ENCODE measurements at regions not wholly inside any gene's neighbourhood (a gene's known extent, or its start where the extent isn't known, plus 50 kb on each side); places are given as distances from the start of the nearest gene placed in this dataset.
"Not testable (repeated sequence)": the region's sequence is repeated elsewhere in the genome, so short reads cannot be mapped to it uniquely, and the experiment has no call there.

DNA sequence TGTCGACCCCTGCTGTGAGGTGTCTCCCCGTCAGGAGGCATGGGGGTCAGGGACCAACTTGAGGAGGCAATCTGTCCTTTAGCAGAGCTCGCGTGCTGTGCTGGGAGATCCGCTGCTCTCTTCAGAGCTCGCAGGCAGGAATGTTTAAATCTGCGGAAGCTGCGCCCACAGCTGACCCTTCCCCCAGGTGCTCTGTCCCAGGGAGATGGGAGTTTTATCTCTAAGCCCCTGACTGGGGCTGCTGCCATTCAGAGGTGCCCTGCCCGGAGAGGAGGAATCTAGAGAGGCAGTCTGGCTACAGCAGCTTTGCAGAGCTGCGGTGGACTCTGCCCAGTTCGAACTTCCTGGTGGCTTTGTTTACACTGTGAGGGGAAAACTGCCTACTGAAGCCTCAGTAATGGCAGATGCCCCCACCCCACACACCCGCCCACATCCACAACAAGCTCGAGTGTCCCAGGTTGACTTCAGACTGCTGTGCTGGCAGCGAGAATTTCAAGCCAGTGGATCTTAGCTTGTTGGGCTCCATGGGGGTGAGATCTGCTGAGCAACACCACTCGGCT is 133.1 kb downstream of the CENPC start:
- H3K36me3 Mint-ChIP-seq; H3K27me3 Mint-ChIP-seq; H3K27ac ChIP-seq (ENCODE audit: low read depth, low read length); H3K27ac Mint-ChIP-seq; H3K9me3 ChIP-seq (ENCODE audit: low read length); CTCF ChIA-PET; H3K36me3 ChIP-seq (ENCODE audit: insufficient read depth, low read length); H3K4me1 Mint-ChIP-seq; POLR2A ChIA-PET; H3K4me1 ChIP-seq (ENCODE audit: insufficient read depth, low read length); DNase-seq; H3K4me3 ChIP-seq (ENCODE audit: low read length); H3K27me3 ChIP-seq (ENCODE audit: insufficient read depth, low read length, poor library complexity, severe bottlenecking); H3K4me3 Mint-ChIP-seq: not testable (repeated sequence)
- peaks cover 8 to 25% (median 15%) of the 10 kb centered on the region in 5 donors for H3K9me3 Mint-ChIP-seq

DNA sequence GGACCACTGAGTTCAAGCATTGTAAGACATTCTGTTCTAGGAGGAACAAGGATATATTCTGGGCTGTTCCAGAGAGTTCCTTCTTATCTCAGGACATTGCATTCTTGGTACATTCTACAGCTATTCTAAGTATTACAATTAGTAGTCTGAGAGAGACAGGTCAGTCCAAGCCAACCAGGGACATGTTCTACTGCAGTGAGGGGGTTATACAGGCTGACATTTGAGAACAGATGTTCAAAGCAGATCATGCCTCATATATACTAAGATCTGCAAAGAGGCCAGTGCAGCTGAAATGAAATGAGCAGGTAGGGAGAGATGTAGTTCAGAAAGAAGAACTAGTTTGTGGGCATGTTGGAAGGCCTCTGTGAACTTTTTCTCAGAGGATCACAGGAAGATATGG is 142.0 kb downstream of the CENPC start:
- DNase-seq: no peak
- Mint-ChIP-seq H3K4me1 (no peaks in the 10 kb centered on the region), H3K27me3 (no peaks in the 10 kb centered on the region), H3K9me3 (peaks cover 0 to 10% (median 3%) of the 10 kb centered on the region in 5 donors), H3K27ac (no peak overlapping the region), H3K36me3 (no peaks in the 10 kb centered on the region), H3K4me3 (no peak overlapping the region)
- Histone ChIP-seq H3K9me3 (ENCODE audit: low read length) (no peaks in the 10 kb centered on the region), H3K27me3 (ENCODE audit: insufficient read depth, low read length, poor library complexity, severe bottlenecking) (no peaks in the 10 kb centered on the region), H3K4me3 (ENCODE audit: low read length) (no peak overlapping the region), H3K36me3 (ENCODE audit: insufficient read depth, low read length) (no peaks in the 10 kb centered on the region), H3K27ac (ENCODE audit: low read depth, low read length) (no peak overlapping the region), H3K4me1 (ENCODE audit: insufficient read depth, low read length) (no peaks in the 10 kb centered on the region)
- POLR2A ChIA-PET: no interaction called here
- CTCF ChIA-PET: no interaction called here

DNA sequence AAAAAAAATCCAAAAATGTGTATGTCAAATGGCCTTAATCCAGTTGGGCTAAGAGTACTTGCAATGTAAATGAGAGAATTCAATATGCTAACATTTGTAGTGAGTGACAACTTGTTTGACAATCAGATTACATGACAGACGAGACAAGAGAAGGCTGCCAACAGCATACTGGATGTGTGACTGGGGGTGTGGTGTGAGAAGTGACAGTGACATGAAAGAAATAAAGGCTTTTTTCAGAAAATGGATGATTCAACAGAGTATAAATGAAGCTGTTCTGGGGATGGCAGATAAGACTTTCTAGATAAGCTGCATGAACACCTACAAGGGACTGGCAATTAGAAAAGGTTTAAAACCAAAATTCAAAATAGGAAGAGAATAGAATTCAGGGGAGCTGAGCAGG is 143.4 kb downstream of the CENPC start:
- no peak overlapping the region for H3K27ac Mint-ChIP-seq
- H3K4me3 Mint-ChIP-seq: no peak overlapping the region
- Histone ChIP-seq H3K27me3 (ENCODE audit: insufficient read depth, low read length, poor library complexity, severe bottlenecking) (no peaks in the 10 kb centered on the region), H3K4me1 (ENCODE audit: insufficient read depth, low read length) (no peaks in the 10 kb centered on the region), H3K27ac (ENCODE audit: low read depth, low read length) (no peak overlapping the region), H3K36me3 (ENCODE audit: insufficient read depth, low read length) (no peaks in the 10 kb centered on the region), H3K9me3 (ENCODE audit: low read length) (no peaks in the 10 kb centered on the region), H3K4me3 (ENCODE audit: low read length) (no peak overlapping the region)
- CTCF ChIA-PET: no interaction called here
- POLR2A ChIA-PET: no interaction called here
- H3K9me3 Mint-ChIP-seq: peaks cover 0 to 5% (median under 1%) of the 10 kb centered on the region in 5 donors
- no peaks in the 10 kb centered on the region for H3K36me3 Mint-ChIP-seq
- no peak for DNase-seq
- H3K27me3 Mint-ChIP-seq: no peaks in the 10 kb centered on the region
- no peaks in the 10 kb centered on the region for H3K4me1 Mint-ChIP-seq

DNA sequence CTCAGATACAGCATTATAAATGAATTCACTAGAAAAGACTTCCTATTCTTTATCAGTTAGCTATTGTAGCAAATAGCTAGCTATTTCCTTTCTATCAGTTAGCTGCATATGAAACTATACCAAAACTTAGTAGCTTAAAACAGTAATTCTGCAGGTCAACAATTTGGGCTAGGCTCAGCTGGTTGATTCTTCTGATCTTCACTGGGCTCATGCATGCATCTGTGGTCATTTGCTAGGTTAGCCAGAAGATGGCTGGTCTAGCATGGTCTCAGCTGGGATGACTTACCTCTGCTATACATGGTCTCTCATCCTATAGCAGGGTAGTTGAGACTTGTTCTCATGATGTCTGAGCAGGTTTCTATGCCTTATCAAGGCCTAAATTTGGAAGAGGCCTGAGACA is 147.4 kb downstream of the CENPC start:
- Histone ChIP-seq H3K4me3 (ENCODE audit: low read length) (no peak overlapping the region), H3K4me1 (ENCODE audit: insufficient read depth, low read length) (no peaks in the 10 kb centered on the region), H3K27me3 (ENCODE audit: insufficient read depth, low read length, poor library complexity, severe bottlenecking) (no peaks in the 10 kb centered on the region), H3K36me3 (ENCODE audit: insufficient read depth, low read length) (no peaks in the 10 kb centered on the region), H3K27ac (ENCODE audit: low read depth, low read length) (no peak overlapping the region), H3K9me3 (ENCODE audit: low read length) (no peaks in the 10 kb centered on the region)
- no peak for DNase-seq
- H3K4me3 Mint-ChIP-seq: no peak overlapping the region
- H3K27ac Mint-ChIP-seq: no peak overlapping the region
- ChIA-PET CTCF (no interaction called here), POLR2A (no interaction called here)
- no peaks in the 10 kb centered on the region for H3K36me3 Mint-ChIP-seq
- H3K27me3 Mint-ChIP-seq: no peaks in the 10 kb centered on the region
- H3K9me3 Mint-ChIP-seq: no peaks in the 10 kb centered on the region
- no peaks in the 10 kb centered on the region for H3K4me1 Mint-ChIP-seq

DNA sequence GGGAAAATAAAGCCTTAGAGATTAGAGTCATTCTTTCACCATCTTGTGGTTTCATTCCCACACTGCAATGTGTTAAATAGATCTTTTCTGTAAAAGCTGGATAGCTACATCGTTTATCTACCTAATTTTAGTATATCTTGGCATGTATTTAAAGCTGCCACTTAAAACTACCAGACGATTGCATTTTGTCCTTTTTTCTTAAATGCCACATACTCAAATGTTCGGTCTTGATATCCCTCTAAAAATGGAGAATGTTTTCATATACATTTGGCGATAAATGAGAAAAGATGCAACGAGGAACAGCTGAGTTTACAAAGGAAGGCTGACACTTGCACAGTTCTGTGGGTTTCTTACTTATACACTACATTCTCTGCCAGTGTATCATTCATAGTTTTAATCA is 148.3 kb downstream of the CENPC start:
- CTCF ChIA-PET: no interaction called here
- H3K36me3 Mint-ChIP-seq: no peaks in the 10 kb centered on the region

DNA sequence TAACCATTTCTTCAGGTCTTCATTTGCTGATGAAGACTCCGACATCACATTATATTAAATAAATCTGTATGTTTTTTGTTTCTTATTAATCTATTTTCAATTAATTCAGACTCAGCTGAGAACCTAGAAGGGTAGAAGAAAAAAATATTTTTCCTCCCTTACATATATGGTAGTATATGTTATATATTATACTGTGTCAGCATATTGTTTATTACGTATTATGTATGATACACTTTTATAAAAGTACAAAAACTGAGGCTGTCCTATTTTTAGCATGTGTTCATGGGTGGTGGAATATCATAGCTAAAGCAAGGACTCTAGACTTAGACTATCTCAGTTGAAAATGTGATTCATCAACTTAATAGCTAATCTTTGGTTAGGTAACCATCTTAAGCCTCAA is 149.3 kb downstream of the CENPC start:
- H3K27ac Mint-ChIP-seq: no peak overlapping the region
- H3K4me1 Mint-ChIP-seq: no peaks in the 10 kb centered on the region
- no peaks in the 10 kb centered on the region for H3K9me3 ChIP-seq (ENCODE audit: low read length)
- no peaks in the 10 kb centered on the region for H3K36me3 Mint-ChIP-seq
- ChIA-PET CTCF (interaction anchor here (0.8 kb wide), 1 partner anchor 25 kb away, joined by 3 read pairs; no protein-coding TSS in a partner anchor), POLR2A (no interaction called here)
- no peak overlapping the region for H3K4me3 ChIP-seq (ENCODE audit: low read length)
- H3K4me3 Mint-ChIP-seq: no peak overlapping the region
- no peaks in the 10 kb centered on the region for H3K27me3 ChIP-seq (ENCODE audit: insufficient read depth, low read length, poor library complexity, severe bottlenecking)
- DNase-seq: no peak
- peaks cover 0 to 8% of the 10 kb centered on the region in 2 donors for H3K27me3 Mint-ChIP-seq
- no peaks in the 10 kb centered on the region for H3K4me1 ChIP-seq (ENCODE audit: insufficient read depth, low read length)
- no peaks in the 10 kb centered on the region for H3K9me3 Mint-ChIP-seq
- no peaks in the 10 kb centered on the region for H3K36me3 ChIP-seq (ENCODE audit: insufficient read depth, low read length)
- no peak overlapping the region for H3K27ac ChIP-seq (ENCODE audit: low read depth, low read length)

More for the DNA sequence above, 148.3 kb downstream of the CENPC start:
- Mint-ChIP-seq H3K27ac (no peak overlapping the region), H3K9me3 (no peaks in the 10 kb centered on the region), H3K4me3 (no peak overlapping the region), H3K27me3 (peaks cover 0 to 5% of the 10 kb centered on the region in 2 donors), H3K4me1 (no peaks in the 10 kb centered on the region)
- Histone ChIP-seq H3K36me3 (ENCODE audit: insufficient read depth, low read length) (no peaks in the 10 kb centered on the region), H3K27ac (ENCODE audit: low read depth, low read length) (no peak overlapping the region), H3K27me3 (ENCODE audit: insufficient read depth, low read length, poor library complexity, severe bottlenecking) (no peaks in the 10 kb centered on the region), H3K4me1 (ENCODE audit: insufficient read depth, low read length) (no peaks in the 10 kb centered on the region), H3K4me3 (ENCODE audit: low read length) (no peak overlapping the region), H3K9me3 (ENCODE audit: low read length) (no peaks in the 10 kb centered on the region)
- POLR2A ChIA-PET: no interaction called here
- DNase-seq: no peak

DNA sequence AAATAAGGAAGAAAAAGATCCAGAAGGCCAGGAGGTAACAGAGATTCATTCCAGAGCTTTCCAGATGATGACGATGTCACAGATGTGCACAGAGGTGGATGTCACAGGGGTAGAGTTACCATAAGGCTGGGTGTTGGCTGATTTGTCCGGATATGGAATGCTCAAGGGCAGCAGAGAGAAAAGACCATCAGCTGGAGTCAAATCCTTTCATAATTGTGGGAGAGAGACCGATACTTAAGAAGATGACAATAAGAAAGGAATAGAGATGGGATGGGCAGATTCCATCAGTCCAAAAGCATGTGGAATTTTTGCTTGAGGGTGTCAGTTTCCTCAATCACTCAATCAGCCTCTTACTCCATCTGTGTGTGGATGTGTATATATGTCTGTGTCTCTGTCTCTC is 150.4 kb downstream of the CENPC start:
- no peaks in the 10 kb centered on the region for H3K4me1 ChIP-seq (ENCODE audit: insufficient read depth, low read length)
- H3K36me3 ChIP-seq (ENCODE audit: insufficient read depth, low read length): no peaks in the 10 kb centered on the region
- no peaks in the 10 kb centered on the region for H3K9me3 Mint-ChIP-seq
- H3K4me3 ChIP-seq (ENCODE audit: low read length): no peak overlapping the region
- no peaks in the 10 kb centered on the region for H3K36me3 Mint-ChIP-seq
- no peak overlapping the region for H3K27ac ChIP-seq (ENCODE audit: low read depth, low read length)
- H3K27me3 Mint-ChIP-seq: peaks cover 0 to 8% of the 10 kb centered on the region in 2 donors
- ChIA-PET CTCF (no interaction called here), POLR2A (no interaction called here)
- no peaks in the 10 kb centered on the region for H3K9me3 ChIP-seq (ENCODE audit: low read length)
- DNase-seq: no peak
- no peak overlapping the region for H3K4me3 Mint-ChIP-seq
- H3K27ac Mint-ChIP-seq: no peak overlapping the region
- H3K27me3 ChIP-seq (ENCODE audit: insufficient read depth, low read length, poor library complexity, severe bottlenecking): no peaks in the 10 kb centered on the region
- H3K4me1 Mint-ChIP-seq: no peaks in the 10 kb centered on the region

DNA sequence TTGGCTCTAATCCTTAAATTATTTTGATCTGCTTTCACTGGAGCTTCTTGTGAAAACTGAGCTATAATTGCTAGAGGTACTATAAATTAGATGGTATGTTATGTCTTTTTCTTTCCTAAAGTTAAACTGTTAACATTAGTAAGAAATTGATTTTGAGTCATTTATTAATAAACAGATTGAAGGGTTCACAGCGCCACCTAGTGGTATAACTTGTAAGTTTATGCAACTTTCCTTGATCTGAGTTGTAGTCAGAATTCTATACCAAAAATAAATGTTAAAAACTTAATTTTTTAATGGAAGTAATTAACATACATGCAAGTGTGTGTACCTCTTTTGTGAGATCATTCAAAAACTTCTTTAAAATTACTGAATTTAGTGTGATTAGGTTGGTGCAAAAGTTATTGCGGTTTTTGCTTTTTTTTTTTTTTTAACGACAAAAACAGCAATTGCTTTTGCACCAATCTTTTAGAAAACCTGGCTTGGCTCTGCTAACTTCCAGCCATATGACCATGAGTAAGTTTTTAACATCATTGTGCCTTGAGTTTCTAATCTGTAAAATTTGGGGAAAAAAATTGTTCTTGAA is 151.5 kb downstream of the CENPC start:
- Mint-ChIP-seq H3K27me3 (peaks cover 1 to 8% of the 10 kb centered on the region in 2 donors), H3K4me1 (no peaks in the 10 kb centered on the region), H3K27ac (no peak overlapping the region), H3K4me3 (no peak overlapping the region), H3K36me3 (no peaks in the 10 kb centered on the region), H3K9me3 (no peaks in the 10 kb centered on the region)
- no peaks in the 10 kb centered on the region for H3K36me3 ChIP-seq (ENCODE audit: insufficient read depth, low read length)
- H3K9me3 ChIP-seq (ENCODE audit: low read length): no peaks in the 10 kb centered on the region
- H3K27ac ChIP-seq (ENCODE audit: low read depth, low read length): no peak overlapping the region
- H3K4me1 ChIP-seq (ENCODE audit: insufficient read depth, low read length): no peaks in the 10 kb centered on the region
- ChIA-PET CTCF (interaction anchor here (0.9 to 1.2 kb wide), 2 partner anchors 11 to 71 kb away, joined by 3 read pairs; no protein-coding TSS in a partner anchor), POLR2A (no interaction called here)
- no peaks in the 10 kb centered on the region for H3K27me3 ChIP-seq (ENCODE audit: insufficient read depth, low read length, poor library complexity, severe bottlenecking)
- peak in 2 of 5 donors; percentile 2 to 10 for DNase-seq
- H3K4me3 ChIP-seq (ENCODE audit: low read length): no peak overlapping the region

All from CD8-positive, alpha-beta memory T cell (primary cell).